ENCODE measurements at regions not wholly inside any gene's neighbourhood (a gene's known extent, or its start where the extent isn't known, plus 50 kb on each side); places are given as distances from the start of the nearest gene placed in this dataset.

DNA sequence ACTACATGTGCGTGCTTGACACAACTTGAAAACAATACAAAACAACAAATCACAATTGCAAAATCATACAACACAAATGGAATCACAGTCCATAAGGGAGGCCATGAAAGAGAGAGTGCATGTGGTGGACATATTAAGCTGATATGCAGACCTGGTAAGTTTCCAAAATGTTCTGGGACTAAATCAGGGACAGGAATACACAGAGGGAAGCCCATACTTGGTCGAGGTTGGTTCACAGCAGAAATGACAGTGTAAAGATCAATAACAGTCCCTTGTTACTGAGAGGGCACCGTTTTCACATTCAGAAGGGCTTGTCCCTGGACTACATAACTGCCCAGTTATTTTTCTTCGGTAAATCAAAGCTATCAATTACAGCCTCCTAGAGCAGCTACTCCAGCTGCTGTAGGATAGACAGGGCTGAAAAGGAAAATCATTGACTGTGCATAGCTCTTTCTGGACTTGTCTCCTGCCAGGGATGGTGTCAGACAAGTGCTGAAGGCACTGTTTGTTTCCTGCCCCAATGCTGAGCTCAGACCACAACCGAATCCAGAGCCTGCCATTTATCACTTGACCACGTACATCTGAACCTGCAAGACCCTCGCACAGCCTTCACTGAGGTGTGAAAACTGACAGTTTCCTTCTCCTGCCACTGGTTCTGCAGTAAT is 79.5 kb upstream of the KCNMB2 start:
- no peak for DNase-seq

DNA sequence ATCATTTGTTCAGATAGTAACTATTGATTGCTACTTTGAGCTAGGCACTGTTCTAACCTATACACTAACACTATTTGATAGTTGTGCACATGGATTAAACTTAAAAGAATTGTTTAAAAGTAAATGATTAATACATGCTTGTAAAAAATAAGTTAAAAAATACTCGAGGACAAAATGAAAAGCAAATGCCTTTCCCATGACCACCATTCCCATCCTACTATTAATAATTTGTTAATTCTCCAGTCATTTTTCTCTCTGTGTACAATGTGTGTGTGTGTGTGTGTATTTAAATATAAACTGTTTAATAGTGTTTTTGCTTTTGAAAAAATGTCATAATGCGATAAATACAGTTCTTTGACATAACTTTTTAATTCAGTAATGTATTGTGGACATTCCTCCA is 78.7 kb upstream of the KCNMB2 start:
- DNase-seq: no peak

DNA sequence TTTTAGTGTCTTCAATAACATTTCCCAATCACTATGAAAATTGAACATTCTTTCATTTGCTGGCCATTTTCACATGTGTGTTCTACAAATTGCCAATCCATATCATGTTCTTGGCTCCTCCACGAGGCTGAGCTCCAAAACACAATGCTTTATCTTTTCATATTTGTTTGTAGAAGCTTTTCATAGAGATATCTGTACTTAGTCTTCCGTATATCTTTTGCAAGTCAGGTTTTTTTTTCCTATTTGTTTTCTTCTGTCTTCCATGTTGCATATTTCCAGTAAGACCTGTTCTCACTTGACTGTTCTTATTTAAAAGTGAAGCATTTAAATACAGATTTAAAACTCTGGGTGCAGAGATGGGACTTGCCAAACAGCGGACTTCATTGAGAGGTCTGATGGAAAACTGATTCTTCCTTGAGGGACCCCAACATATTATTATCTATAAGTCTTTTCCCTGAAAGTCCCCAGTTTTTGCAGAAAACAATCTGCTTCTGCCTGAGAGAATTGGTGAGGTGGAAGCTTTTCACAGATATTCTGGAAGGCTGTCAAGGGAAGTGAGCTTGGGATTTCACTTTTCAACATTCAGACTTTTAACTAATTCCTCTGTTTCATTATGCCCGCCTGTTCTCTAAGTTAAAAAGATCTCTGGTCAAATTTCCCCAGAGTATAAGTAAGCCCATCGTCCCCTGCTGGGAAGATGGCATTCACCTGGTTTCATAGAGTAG is 77.8 kb upstream of the KCNMB2 start:
- DNase-seq: no peak

DNA sequence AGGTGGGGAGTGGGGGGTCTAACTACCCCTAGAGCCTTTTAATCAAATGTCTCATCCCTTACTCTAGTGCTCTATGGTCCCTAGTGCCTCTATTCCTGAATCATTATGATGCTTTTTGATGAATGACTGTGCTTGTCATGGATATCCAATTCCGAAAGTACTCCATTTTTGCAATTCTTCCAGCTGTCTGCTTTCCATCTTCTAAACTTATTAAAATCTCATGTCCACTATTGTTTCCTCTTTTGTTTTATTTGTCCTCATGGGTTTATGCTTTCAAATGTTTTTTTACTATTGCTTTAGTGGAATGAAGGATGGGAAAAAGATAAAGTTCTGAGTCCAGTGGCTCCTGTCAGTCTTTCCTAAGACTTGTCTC is 77.2 kb upstream of the KCNMB2 start:
- no peak for DNase-seq

DNA sequence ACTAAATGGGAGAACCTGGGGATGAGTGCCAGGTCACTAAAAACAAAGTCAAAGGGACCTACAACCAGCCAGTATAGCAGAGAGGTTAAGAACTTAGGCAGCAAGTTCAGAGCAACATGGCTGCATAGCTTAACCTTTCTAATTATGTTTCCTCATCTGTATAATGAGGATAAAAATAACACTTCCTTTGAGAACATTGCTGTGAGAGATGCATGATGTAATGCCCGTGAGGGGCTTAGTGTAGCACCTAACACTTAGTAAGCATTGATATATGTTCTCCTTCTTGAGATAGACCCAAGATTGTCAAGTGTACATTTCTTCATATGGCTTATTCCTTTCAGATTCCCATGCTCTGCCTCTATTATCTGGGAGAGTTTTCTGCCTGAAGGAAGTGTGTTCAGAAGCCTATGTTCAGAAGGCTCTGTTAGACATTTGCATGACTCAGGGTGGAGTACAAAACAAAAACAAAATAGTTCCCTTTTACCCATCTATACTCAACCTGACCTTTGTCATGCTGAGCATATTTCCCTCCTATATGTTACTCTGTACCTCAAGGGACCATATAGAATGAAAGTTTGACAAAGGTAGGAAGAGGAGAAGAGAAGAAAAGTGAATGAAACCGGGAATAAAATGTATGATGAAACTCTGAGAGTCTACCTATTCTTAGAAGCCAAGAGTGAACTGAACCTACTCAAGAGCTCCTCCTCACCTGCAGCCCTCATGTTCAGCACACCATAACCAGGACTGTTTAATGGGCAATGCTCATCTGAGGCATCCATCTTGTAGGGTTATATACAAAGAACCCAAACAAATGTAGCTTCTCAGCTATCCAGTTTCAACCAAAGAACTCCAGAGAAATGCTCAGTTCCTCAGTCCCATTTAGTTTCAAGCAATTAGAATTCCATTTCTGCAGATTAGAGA is 70.7 kb upstream of the KCNMB2 start:
- DNase-seq: no peak

DNA sequence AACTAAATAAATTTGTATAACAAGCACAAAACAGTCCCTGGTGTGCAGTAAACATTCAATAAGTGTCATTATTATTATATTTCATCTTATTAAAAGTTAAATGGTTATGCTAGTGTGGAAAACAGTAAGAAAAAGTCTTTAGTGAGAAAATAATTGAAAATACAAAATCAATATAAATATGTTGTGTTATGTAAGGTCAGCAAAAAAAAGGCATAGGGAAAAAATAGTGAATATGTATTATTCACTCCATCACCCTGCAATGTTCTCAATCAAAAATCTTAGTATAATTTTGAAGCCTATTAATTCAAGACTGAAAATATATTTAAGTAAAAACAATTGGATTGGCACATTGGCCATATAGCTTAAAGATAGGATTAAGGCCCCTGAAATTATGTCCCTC is 63.3 kb upstream of the KCNMB2 start:
- DNase-seq: no peak

DNA sequence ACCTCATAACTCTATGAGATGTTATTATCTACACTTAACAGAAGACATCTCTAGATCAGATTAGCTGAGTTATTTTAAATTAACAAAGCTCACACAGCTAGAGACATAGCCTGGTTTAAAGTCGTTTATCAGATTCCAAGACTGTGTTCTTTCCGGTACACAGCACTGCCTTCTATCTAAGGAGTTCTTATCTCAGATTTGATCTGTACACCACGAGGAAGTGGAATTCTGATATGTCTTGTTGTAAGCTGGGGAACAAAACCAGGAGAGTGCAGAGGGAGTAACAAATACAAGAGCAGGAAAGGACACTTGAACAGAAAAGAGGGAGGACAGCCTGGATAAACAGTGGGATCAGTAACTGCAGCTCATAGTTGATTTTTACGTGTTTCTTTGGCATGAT is 61.7 kb upstream of the KCNMB2 start:
- DNase-seq: no peak

DNA sequence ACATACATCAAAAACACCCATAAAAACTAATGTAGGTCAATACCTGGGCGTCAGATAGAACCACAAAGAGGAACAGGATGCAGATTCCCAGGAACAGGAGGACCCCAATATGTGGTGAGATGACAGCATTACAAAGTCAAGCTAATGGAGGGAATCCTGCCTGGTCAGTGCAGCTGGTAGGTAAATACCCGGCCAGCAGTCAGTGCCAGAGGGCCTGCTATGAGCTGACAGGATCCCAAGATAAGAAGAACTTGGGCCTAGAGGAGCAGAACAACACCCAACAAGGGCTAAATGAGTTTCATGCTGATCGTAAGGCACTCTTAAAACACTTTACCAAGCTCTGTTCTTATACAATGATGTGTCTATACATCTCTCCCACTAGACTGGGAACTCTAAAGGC is 61.2 kb upstream of the KCNMB2 start:
- DNase-seq: no peak

DNA sequence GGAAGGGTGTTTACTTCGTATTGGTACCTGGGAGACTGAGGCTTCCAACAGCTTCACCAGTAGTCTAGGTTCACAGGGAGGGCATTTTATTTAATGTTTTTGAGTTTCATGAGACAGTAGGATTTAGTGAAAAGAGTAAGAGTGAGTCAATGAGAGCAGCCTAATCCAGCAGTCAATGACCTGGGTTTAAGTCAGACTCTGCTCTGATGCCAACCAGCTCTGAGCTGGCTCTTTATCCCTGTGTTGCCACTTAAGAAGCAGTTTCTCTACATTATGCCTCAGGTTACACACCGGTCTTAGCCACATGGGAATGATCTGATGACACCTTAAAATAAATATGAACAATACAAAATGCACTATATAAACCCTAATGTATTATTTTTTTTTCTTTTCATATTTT is 59.4 kb upstream of the KCNMB2 start:
- DNase-seq: no peak

DNA sequence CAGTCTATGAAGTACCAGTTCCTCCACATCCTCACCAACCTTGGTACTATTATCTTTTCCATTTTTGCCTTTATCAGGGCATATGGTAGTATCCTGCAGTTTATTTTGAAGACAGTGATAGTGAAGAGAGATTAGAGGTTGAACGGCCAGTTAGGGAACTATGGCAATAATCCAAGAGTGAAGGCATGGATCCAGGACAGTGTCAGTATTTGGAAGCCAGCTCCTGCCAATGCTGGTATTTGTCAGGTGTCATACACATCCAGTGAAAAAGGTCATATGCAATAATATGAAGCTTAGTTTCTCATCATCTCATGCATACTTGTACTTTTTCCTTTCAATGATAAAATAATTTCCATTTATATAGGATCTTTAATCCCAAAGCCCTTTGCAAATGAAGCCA is 56.8 kb upstream of the KCNMB2 start:
- no peak for DNase-seq

DNA sequence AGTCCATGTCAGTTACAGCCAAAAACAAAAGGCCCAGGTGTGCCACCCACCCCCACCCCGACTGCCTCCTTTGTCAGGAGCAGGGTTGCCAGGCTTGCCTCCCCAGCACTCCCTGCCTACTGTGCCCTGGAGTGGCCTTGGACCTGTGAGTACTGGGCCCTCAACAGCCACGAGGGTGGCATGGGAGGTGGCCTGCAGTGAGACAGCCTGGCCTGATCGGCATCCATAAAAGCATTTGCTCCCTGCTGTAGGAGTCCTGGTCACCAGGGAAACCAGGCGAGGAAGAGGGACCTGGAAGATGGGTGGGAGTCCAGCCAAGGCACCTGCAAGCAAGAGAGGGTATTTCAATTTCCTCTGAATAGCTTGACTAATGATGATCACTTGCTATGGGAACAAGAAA is 56.4 kb upstream of the KCNMB2 start:
- no peak for DNase-seq

DNA sequence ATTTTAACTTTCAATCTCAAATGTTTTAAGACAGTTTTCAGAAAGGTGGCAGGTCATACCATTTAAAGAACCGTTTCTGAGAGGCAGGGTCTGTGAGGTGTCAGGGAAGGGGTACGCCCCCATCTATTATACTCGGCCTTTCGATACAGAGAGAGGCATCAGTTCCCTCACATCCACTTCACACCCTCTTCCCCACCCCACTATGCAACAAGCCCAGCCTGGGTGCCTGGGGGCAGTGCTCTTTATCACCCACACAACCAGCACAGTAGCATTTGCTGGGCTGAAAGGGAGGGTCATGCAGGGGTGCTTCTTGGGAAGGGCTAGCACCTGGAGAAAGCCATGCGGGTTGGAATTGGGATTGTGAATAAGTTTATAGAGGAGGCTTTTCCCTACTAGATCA is 56.0 kb upstream of the KCNMB2 start:
- no peak for DNase-seq

DNA sequence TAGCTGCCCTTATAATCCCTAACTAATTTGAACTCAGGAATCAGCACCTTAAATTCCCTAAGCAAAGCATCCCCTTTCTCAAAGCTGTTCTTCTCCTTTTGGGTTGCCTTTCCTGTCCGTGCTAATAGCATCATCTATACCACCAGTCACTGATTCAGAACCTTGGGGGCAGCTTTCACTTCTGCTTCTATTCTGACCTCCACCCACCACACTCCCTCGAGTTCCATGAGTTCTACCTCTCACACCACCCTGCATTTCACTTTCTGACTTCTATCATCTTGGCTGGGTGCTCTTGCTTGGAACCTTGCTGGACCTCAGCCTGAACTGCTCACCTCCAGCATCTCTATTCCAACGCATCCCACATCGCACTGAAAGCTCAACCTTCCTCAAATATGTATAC is 55.4 kb upstream of the KCNMB2 start:
- no peak for DNase-seq

DNA sequence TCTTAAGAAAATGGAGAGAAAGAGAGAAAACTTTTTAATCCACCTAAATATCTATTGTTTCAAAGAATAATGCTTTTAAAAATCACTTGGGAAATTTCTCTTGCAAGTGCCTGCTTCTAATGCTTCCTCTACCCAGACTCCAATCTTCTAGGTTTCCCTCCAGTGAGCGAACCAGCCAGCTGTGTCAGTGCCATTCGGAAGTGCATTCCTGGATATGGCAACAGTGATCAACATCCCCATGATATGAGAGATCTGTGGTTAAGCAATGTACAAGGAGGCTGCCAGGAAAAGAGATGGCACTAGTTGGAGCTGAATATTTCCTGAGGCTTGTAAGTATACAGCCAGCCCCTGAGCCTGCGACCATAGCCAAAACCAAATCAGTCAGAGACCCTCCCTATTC is 53.3 kb upstream of the KCNMB2 start:
- DNase-seq: no peak

DNA sequence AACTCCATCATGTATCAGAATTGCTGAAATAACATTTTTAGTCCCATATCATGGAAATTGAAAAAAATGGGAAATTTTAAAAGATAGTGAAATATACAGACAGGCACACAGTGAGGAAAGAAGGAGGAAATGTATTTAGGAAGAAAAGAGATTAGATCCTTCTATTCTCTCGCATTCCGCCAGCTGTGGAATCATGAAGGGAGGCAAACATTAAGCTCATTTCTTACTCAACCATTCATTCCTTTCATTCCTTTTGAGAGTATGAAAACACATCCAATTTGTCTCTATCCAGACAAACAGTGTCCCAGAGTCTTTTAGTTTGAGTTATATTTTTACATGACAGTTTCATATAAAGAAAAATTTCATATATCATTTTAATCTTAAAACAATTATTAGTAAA is 52.5 kb upstream of the KCNMB2 start:
- DNase-seq: no peak

DNA sequence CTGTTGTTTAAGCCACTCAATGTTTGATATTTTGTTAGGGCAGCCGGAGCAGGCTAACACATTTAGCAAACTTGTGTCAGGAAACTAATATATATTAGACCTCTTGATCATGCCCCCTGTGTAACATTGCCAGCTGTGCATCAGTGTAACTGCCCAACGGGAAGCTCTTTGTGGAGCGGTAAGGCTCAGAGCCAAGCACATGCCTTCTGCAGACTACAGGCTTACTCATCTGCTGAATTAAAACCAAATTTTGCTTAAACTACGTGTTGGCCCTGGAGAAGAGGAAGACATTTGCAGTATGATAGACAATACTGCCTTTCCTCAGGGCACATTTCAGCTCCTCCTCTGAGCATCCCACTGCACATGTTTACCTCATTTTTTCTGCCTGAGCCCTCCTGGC is 50.5 kb upstream of the KCNMB2 start:
- DNase-seq: no peak

Data from activated CD4-positive, alpha-beta T cell treated with anti-CD3 and anti-CD28 coated beads, Interleukin-2, amount 50 U/mL, for 16 hours (primary cell).